DMS 273 (cell line): ENCODE measurements at regions not wholly inside any gene's neighbourhood (a gene's known extent, or its start where the extent isn't known, plus 50 kb on each side); places are given as distances from the start of the nearest gene placed in this dataset.
"Not testable (repeated sequence)": the region's sequence is repeated elsewhere in the genome, so short reads cannot be mapped to it uniquely, and the experiment has no call there.

ENCODE experiments used
- DNase-seq: peaks from one replicate; lab custom pipeline; 2025; ENCODE audit not compliant: unreplicated experiment; lab: John Stamatoyannopoulos, UW

DNA sequence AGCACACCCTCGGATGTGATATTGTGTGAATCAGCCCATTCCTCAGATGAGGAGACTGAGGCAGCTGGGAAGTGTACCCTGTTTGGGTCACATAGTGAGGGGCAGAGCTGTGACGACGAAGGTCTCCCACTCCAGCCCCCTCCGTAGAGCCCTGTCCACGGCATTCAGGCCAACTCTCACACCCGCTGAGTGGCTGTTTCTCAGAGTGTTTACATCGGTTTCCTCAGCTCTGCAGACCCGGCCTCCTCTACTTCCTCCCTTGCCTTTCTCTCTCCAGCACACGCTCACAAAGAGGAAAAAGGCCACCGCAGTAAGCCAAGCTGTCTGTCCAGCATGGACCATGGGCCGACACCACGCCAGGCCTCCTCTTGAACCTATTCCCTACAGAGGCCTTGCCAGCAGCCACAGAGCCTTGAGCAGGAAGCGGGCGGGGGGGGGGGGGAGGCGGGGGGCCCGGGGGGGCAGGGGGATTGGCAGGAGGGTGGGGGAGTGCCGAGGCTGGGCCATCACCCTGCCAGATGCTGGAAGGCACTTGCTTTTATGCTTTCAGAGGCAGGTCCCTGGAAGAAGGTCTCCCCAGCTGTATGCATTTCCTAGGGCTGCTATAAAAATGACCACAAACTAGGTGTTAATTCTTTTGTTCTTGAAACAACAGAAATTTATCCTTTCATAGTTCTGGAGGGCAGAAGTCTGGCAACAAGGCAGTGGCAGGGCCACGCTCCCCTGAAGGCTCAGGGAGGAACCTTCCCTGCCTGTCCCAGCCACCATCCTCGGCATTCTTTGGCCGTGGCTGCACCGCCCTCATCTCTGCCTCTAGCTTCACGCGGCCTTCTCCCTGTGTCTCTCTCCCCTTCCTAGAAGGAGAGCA, 178.4 kb downstream of the PSMG1 start:
- DNase-seq, result peak; percentile 8

GRCh38 chr21:39003982-39004633, 179.1 kb downstream of the PSMG1 start:
- DNase-seq, result peak; percentile 10

DNA sequence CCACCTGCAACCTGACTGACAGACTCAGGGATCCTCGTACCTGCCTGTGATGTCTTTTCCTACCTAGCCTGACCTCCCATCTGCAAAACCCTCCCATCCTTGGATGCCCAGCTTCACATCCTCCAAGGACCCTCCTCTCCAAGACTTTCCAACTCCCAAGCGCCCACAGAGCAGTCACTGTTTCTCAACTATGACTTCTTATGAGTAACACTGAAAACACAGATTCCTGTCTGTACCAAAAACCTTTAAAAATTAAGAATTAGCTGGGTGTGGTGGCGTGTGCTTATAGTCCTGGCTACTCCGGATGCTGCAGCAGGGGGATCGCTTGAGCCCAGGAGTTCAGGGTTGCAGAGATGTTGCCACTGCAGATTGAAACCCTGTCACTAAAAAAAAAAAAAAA, 181.9 kb downstream of the PSMG1 start:
- DNase-seq, result no peak

DNA sequence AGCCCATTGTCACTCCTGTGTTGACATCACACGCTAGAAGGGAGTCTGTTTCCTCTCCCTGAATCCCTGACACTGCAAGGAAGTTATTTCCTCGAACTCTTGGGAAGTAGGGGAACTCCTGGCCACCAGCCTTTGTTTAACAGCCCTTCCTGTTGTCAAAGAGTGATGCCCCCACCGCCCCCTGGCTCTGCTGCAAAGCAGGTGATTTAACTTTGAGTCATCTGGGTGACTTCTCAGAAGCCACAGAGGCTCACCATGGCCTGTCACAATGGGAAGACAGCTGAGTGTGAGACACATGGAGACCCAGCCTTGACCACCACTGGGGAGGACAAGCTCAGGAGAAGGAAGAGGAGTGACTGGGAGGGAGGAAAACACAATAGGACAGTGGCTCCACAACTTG, 182.8 kb downstream of the PSMG1 start:
- DNase-seq, result no peak

DNA sequence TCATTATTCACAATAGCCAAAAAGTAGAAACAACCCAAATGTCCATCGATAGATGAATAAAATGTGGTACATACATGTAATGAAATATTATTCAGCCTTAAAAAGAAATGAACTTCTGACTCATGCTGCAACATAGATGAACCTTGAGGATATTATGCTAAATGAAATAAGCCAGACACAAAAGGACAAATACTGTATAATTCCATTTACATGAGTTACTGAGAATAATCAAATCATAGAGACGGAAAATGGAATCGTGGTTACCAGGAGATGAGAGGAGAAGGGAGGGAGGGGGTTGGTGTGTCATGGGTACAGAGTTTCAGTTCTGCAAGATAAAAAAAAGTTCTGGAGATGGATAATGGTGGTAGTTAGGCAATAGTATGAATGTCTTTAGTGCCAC, 184.1 kb downstream of the PSMG1 start:
- no peak for DNase-seq

- not testable (repeated sequence) for DNase-seq
Measured at GRCh38 chr21:38998281-38998680, 185.0 kb downstream of the PSMG1 start.

- not testable (repeated sequence) for DNase-seq
Measured at GRCh38 chr21:38997843-38998175, 185.4 kb downstream of the PSMG1 start.

GRCh38 chr21:38997051-38997842, 186.0 kb downstream of the PSMG1 start:
- DNase-seq, result peak; percentile 11

DNA sequence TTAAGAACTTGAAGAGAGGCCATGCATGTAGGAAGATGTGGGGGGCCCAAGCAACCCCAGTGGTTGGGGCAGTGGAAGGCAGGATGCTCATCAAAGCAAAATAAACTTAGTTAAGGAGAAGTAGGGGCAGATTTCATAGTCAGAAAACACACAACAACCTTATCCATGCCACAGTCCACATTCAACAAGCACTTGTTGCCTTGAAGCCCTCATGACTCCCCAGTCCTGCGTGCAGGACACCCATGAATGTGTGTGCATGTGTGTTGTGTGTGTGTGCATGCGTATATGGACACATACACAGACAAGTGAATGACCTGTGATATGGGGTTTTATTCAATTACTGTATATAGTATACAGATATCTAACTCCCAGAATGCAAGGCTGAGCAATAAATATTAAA, 186.9 kb downstream of the PSMG1 start:
- DNase-seq, result no peak

GRCh38 chr21:38995731-38996130, 187.5 kb downstream of the PSMG1 start:
- DNase-seq, result no peak

DNA sequence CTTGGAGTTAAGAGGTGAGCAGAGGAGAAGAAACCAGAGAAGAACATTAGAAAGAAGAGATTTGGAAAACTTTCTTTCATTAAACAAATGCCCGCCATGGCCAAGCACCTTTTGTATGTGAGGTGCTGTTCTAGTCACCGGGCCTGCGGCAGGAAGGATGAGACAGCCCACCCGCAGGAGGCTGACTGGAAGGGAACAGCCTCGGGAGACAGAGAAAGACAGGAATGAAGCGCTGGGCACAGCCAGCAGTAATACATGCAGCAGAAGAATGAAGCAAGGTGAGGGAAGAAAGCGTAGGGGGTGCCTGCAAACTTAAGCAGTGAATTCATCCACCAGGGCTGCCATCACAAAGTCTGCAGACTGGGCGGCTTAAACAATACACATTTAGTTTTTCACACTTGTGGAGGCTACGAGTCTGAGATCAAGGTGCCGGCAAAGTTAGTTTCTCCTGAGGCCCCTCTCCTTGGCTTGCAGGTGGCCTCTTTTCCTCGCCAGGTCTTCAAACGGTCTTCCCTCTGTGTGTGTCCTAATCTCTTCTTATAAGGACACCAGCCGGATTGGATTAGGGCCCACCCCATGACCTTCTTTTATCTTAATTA, 188.1 kb downstream of the PSMG1 start:
- DNase-seq, result no peak

GRCh38 chr21:38994042-38994441, 188.3 kb downstream of the ETS2 start:
- no peak for DNase-seq

DNA sequence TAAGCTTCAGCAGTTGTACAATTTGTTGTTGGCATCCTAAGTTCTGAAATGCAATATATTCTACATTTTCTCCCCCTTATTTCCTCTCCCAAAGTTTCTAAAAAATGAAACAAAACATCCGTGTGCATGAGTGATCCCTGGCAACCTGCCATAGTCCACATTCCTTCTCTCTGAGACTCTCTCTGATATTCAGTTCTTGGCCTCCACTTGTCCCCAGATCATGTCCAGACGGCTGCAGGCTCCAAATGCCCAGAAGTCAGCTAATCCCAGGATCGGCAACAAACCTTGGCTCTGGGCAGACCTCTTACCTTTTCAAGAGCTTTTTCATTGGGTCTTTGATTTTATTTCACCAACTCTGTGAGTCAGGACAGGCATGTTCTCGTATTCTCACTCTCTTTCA, 187.8 kb downstream of the ETS2 start:
- peak; percentile 39 for DNase-seq

GRCh38 chr21:38992737-38993136, 187.0 kb downstream of the ETS2 start:
- no peak for DNase-seq

GRCh38 chr21:38990424-38990794, 184.7 kb downstream of the ETS2 start:
- no peak for DNase-seq

DNA sequence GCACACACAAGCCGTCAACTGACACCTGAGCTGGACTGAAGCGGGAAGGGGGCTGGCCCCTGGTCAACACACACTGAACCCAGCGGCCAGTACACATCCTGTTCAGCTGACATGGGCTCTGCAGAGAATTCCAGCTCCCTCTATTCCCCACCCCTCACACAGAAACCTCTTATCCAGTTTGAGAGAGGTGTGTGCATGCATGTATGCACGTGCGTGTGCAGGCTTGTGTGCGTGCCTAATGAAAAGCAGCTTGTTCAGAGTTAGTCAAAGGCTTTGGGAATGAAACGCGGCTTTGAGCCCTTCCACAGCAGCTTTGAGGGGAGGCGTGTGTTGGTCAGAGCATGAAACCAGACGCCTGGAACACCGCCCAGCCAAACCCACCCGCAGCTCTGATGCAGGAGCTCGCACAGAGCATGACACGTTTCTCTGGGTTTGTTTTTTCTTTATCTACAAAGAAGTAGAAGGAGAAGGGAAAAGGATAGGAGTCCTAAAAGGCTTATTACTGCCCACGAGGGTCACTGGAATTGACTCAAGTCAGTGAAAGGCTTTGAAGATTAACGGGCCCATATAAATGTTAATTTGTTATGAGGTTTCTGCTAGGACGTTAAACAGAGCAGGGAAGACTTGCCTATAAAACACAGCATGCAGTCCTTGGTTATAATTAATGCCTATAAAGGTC, 184.2 kb downstream of the ETS2 start:
- peak; percentile 41 for DNase-seq

GRCh38 chr21:38989379-38989744, 183.6 kb downstream of the ETS2 start:
- DNase-seq, result no peak

- peak; percentile 48 for DNase-seq
Measured at GRCh38 chr21:38988509-38989378, 183.0 kb downstream of the ETS2 start.

DNA sequence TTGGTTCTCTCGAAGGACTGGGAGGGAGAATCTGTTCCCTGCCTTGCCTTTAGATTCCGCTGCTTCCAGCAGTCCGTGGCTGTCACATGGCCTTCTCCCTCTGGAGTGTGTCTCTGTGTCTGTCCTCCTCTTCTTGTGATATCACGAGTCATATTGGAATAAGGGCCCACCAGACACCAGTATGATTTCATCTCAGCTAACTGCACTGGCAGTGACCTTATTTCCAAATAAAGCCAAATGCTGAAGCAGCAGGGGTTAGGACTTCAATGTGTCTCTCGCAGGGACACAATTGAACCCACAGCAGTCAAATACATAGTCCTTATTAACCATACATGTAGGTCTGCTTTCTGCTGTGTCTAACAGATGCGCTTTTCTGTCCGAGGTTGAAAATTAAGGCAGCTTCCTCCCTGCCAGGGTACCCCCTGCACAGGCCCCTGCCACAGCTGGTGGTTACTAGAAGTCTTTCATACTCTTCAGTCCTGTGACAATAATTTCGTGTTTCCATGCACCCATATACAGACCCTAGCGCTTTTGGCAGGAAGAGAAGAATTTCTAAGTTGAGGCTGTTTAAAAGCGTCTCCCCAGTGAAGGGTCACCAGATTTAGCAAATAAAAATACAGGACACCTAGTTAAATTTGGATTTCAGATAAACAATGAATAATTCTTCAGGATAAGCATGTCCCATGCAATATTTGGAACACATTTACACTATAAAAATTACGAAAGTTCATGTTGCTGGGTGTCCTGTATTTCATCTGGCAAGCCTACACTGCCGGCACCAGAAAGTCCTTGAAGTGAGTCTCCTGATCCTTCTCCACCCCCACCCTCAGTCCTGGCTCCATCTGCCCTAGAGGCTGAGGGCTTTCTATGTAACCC, 182.1 kb downstream of the ETS2 start:
- DNase-seq, result peak; percentile 63
